ENCODE measurements at regions not wholly inside any gene's neighbourhood (a gene's known extent, or its start where the extent isn't known, plus 50 kb on each side); places are given as distances from the start of the nearest gene placed in this dataset.

DNA sequence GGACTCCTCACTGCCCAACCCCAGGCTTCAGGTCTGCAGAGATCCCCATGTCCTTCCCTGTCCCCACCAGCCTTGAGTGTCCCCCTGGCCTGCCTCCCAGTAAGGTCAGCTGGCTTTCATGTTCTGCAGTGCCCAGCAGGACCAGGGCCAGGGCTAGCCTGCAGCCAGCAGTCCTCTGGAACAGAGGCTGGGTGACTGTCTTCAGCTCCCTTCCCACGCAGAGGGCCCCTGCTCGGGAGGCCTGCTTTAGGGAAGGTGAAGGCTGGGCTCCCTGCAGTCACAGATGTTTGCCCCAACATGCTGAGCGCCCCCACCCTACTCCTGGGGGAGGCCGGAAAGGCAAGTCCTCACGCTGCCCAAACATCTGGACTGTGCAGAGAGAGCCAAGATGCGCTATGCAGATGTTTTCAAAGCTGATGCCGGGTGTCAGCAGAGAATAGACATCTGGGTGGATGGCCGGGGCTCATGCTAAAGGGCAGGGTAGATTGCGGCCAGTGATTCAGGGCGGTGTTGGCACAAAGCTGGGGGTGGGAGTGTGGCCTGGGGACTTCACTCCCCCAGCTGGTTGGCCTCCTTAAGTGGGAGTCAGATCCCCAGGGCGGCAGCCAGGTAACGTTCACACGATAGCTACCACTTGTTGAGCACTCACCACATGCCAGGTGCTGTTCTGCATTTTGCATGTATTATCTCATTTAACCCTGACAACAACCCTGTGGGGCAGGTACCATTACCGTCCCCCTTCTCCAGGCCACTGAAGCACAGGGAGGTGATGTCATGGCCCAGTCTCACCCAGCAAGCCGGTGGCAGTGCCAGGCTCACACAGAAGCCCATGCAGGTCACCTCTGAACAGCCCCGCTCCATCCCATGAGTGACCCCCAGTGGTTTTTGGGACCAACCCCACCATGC, 71.2 kb upstream of the COL13A1 start:
- no peak overlapping the region for H3K27ac ChIP-seq (replicated peaks)
- H3K27me3 ChIP-seq (ENCODE audit: insufficient read depth, poor library complexity, severe bottlenecking), result no peaks in the 10 kb centered on the region

GRCh38 chr10:69731184-69731583, 70.5 kb upstream of the COL13A1 start:
- Histone ChIP-seq H3K27me3 (ENCODE audit: insufficient read depth, poor library complexity, severe bottlenecking) (no peaks in the 10 kb centered on the region), H3K27ac (replicated peaks) (no peak overlapping the region), H3K4me3 (replicated peaks; ENCODE audit: insufficient read depth, low read length) (no peak overlapping the region)
- TF ChIP-seq, protein P1, sequence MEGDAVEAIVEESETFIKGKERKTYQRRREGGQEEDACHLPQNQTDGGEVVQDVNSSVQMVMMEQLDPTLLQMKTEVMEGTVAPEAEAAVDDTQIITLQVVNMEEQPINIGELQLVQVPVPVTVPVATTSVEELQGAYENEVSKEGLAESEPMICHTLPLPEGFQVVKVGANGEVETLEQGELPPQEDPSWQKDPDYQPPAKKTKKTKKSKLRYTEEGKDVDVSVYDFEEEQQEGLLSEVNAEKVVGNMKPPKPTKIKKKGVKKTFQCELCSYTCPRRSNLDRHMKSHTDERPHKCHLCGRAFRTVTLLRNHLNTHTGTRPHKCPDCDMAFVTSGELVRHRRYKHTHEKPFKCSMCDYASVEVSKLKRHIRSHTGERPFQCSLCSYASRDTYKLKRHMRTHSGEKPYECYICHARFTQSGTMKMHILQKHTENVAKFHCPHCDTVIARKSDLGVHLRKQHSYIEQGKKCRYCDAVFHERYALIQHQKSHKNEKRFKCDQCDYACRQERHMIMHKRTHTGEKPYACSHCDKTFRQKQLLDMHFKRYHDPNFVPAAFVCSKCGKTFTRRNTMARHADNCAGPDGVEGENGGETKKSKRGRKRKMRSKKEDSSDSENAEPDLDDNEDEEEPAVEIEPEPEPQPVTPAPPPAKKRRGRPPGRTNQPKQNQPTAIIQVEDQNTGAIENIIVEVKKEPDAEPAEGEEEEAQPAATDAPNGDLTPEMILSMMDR (IDR thresholded peaks at IDR 0.05; ENCODE audit: insufficient read depth, low read length), result no peak
- TF ChIP-seq POLR2AphosphoS5 (IDR thresholded peaks at IDR 0.05; ENCODE audit: low read depth) (no peak), SPI1 (IDR thresholded peaks at IDR 0.05; ENCODE audit: borderline replicate concordance, low read depth) (no peak), GABPA (IDR thresholded peaks at IDR 0.05; ENCODE audit: low read depth) (no peak)
- TF ChIP-seq, protein P2, sequence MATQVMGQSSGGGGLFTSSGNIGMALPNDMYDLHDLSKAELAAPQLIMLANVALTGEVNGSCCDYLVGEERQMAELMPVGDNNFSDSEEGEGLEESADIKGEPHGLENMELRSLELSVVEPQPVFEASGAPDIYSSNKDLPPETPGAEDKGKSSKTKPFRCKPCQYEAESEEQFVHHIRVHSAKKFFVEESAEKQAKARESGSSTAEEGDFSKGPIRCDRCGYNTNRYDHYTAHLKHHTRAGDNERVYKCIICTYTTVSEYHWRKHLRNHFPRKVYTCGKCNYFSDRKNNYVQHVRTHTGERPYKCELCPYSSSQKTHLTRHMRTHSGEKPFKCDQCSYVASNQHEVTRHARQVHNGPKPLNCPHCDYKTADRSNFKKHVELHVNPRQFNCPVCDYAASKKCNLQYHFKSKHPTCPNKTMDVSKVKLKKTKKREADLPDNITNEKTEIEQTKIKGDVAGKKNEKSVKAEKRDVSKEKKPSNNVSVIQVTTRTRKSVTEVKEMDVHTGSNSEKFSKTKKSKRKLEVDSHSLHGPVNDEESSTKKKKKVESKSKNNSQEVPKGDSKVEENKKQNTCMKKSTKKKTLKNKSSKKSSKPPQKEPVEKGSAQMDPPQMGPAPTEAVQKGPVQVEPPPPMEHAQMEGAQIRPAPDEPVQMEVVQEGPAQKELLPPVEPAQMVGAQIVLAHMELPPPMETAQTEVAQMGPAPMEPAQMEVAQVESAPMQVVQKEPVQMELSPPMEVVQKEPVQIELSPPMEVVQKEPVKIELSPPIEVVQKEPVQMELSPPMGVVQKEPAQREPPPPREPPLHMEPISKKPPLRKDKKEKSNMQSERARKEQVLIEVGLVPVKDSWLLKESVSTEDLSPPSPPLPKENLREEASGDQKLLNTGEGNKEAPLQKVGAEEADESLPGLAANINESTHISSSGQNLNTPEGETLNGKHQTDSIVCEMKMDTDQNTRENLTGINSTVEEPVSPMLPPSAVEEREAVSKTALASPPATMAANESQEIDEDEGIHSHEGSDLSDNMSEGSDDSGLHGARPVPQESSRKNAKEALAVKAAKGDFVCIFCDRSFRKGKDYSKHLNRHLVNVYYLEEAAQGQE (IDR thresholded peaks at IDR 0.05; ENCODE audit: insufficient replicate concordance, low read depth), result no peak
- DNase-seq (ENCODE audit: low read depth in 1 of 2, low spot score in 1 of 2), result no peak

More for the DNA sequence above, 71.2 kb upstream of the COL13A1 start:
- no peak for DNase-seq (ENCODE audit: low read depth in 1 of 2, low spot score in 1 of 2)
- TF ChIP-seq, protein P2 (IDR thresholded peaks at IDR 0.05; ENCODE audit: insufficient replicate concordance, low read depth), result no peak
- TF ChIP-seq GABPA (IDR thresholded peaks at IDR 0.05; ENCODE audit: low read depth) (no peak), SPI1 (IDR thresholded peaks at IDR 0.05; ENCODE audit: borderline replicate concordance, low read depth) (no peak), POLR2AphosphoS5 (IDR thresholded peaks at IDR 0.05; ENCODE audit: low read depth) (no peak)
- TF ChIP-seq, protein P1 (IDR thresholded peaks at IDR 0.05; ENCODE audit: insufficient read depth, low read length), result no peak
- H3K4me3 ChIP-seq (replicated peaks; ENCODE audit: insufficient read depth, low read length), result no peak overlapping the region

GRCh38 chr10:69731698-69732097, 70.0 kb upstream of the COL13A1 start:
- Histone ChIP-seq H3K4me3 (replicated peaks; ENCODE audit: insufficient read depth, low read length) (no peak overlapping the region), H3K27me3 (ENCODE audit: insufficient read depth, poor library complexity, severe bottlenecking) (no peaks in the 10 kb centered on the region), H3K27ac (replicated peaks) (no peak overlapping the region)
- no peak for DNase-seq (ENCODE audit: low read depth in 1 of 2, low spot score in 1 of 2)
- TF ChIP-seq SPI1 (IDR thresholded peaks at IDR 0.05; ENCODE audit: borderline replicate concordance, low read depth) (no peak), GABPA (IDR thresholded peaks at IDR 0.05; ENCODE audit: low read depth) (no peak), POLR2AphosphoS5 (IDR thresholded peaks at IDR 0.05; ENCODE audit: low read depth) (no peak)
- TF ChIP-seq, protein P2 (IDR thresholded peaks at IDR 0.05; ENCODE audit: insufficient replicate concordance, low read depth), result no peak
- TF ChIP-seq, protein P1 (IDR thresholded peaks at IDR 0.05; ENCODE audit: insufficient read depth, low read length), result no peak
